ENCODE measurements at regions not wholly inside any gene's neighbourhood (a gene's known extent, or its start where the extent isn't known, plus 50 kb on each side); places are given as distances from the start of the nearest gene placed in this dataset.
"Not testable (repeated sequence)": the region's sequence is repeated elsewhere in the genome, so short reads cannot be mapped to it uniquely, and the experiment has no call there.

DNA sequence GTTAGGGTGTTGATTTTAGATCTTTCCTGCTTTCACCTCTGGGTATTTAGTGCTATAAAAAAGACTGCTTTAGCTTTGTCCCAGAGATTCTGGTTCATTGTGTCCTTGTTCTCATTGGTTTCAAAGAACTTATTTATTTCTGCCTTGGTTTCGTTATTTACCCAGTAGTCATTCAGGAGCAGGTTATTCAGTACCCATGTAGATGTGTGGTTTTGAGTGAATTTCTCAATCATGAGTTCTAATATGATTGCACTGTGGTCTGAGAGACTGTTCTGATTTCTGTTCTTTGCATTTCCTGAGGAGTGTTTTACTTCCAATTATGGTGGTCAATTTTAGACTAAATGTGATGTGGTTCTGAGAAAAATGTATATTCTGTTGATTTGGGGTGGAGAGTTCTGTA, 167.1 kb upstream of the KYNU start:
- no peak overlapping the region for H3K4me3 ChIP-seq (ENCODE audit: low read depth in 2 of 2, low read length in 2 of 2)
- H3K4me1 ChIP-seq (ENCODE audit: control insufficient read depth, insufficient read depth, low read length) = no peaks in the 10 kb centered on the region
- H3K27me3 ChIP-seq (ENCODE audit: control insufficient read depth, insufficient read depth, low read length) = no peaks in the 10 kb centered on the region
- CTCF ChIA-PET = no interaction called here
- no peaks in the 10 kb centered on the region for H3K9me3 ChIP-seq (ENCODE audit: control insufficient read depth, insufficient read depth, low read depth, low read length)
- ATAC-seq = no peak
- BruUV-seq (replicated peaks) = no TSS peak
- TF ChIP-seq, protein P1, sequence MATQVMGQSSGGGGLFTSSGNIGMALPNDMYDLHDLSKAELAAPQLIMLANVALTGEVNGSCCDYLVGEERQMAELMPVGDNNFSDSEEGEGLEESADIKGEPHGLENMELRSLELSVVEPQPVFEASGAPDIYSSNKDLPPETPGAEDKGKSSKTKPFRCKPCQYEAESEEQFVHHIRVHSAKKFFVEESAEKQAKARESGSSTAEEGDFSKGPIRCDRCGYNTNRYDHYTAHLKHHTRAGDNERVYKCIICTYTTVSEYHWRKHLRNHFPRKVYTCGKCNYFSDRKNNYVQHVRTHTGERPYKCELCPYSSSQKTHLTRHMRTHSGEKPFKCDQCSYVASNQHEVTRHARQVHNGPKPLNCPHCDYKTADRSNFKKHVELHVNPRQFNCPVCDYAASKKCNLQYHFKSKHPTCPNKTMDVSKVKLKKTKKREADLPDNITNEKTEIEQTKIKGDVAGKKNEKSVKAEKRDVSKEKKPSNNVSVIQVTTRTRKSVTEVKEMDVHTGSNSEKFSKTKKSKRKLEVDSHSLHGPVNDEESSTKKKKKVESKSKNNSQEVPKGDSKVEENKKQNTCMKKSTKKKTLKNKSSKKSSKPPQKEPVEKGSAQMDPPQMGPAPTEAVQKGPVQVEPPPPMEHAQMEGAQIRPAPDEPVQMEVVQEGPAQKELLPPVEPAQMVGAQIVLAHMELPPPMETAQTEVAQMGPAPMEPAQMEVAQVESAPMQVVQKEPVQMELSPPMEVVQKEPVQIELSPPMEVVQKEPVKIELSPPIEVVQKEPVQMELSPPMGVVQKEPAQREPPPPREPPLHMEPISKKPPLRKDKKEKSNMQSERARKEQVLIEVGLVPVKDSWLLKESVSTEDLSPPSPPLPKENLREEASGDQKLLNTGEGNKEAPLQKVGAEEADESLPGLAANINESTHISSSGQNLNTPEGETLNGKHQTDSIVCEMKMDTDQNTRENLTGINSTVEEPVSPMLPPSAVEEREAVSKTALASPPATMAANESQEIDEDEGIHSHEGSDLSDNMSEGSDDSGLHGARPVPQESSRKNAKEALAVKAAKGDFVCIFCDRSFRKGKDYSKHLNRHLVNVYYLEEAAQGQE (IDR thresholded peaks at IDR 0.05; ENCODE audit: insufficient read depth in 1 of 2, low read depth in 2 of 2, low read length in 1 of 2) = no peak
- TF ChIP-seq, protein P2, sequence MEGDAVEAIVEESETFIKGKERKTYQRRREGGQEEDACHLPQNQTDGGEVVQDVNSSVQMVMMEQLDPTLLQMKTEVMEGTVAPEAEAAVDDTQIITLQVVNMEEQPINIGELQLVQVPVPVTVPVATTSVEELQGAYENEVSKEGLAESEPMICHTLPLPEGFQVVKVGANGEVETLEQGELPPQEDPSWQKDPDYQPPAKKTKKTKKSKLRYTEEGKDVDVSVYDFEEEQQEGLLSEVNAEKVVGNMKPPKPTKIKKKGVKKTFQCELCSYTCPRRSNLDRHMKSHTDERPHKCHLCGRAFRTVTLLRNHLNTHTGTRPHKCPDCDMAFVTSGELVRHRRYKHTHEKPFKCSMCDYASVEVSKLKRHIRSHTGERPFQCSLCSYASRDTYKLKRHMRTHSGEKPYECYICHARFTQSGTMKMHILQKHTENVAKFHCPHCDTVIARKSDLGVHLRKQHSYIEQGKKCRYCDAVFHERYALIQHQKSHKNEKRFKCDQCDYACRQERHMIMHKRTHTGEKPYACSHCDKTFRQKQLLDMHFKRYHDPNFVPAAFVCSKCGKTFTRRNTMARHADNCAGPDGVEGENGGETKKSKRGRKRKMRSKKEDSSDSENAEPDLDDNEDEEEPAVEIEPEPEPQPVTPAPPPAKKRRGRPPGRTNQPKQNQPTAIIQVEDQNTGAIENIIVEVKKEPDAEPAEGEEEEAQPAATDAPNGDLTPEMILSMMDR (IDR thresholded peaks at IDR 0.05) = no peak
- no peak for TF ChIP-seq TCF7L2 (IDR thresholded peaks at IDR 0.05; ENCODE audit: low read depth, low read length)
- TF ChIP-seq POLR2AphosphoS5 (IDR thresholded peaks at IDR 0.05; ENCODE audit: low read depth, low read length) = no peak
- no peak for TF ChIP-seq SIN3A (IDR thresholded peaks at IDR 0.05; ENCODE audit: borderline replicate concordance, insufficient read depth, low read depth, low read length)
- in situ Hi-C loops (cut with HindIII; ENCODE audit: low pct_unique_long_range_greater_than_20kb, low sequenced_read_pairs) (no loop called here), intact Hi-C loops (cut with micrococcal nuclease; ENCODE audit: unreplicated experiment) (no loop called here)
- no peak overlapping the region for H3K27ac ChIP-seq (ENCODE audit: low read length)
- no peaks in the 10 kb centered on the region for H3K36me3 ChIP-seq (ENCODE audit: control insufficient read depth, insufficient read depth, low read length)
- POLR2A ChIA-PET = no interaction called here
- no peak for DNase-seq (ENCODE audit: low read depth, low spot score)

DNA sequence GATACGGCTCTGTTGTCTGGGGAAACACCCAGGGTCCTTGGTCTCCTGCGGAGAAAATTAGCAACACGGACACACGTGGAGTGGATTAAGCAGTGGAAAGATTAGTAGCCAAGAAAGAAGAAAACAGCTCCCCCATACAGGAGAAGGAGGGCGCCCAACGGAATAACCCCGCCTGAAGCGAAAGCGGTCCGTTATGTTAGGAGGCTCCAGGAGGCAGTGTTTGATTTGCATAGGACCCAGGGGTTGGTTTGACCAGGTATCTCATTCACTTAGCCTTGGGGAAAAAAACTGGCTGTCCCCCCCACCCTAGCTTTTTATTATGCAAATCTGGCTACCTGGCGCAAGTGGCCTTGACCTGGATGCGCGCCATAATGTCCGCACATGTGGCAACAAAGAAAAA, 170.1 kb upstream of the KYNU start:
- no peak overlapping the region for H3K4me3 ChIP-seq (ENCODE audit: low read depth in 2 of 2, low read length in 2 of 2)
- no peak for TF ChIP-seq POLR2AphosphoS5 (IDR thresholded peaks at IDR 0.05; ENCODE audit: low read depth, low read length)
- TF ChIP-seq TCF7L2 (IDR thresholded peaks at IDR 0.05; ENCODE audit: low read depth, low read length) = no peak
- TF ChIP-seq, protein P2 (IDR thresholded peaks at IDR 0.05) = no peak
- TF ChIP-seq SIN3A (IDR thresholded peaks at IDR 0.05; ENCODE audit: borderline replicate concordance, insufficient read depth, low read depth, low read length) = no peak
- TF ChIP-seq, protein P1 (IDR thresholded peaks at IDR 0.05; ENCODE audit: insufficient read depth in 1 of 2, low read depth in 2 of 2, low read length in 1 of 2) = no peak
- H3K27me3 ChIP-seq (ENCODE audit: control insufficient read depth, insufficient read depth, low read length) = no peaks in the 10 kb centered on the region
- no peaks in the 10 kb centered on the region for H3K36me3 ChIP-seq (ENCODE audit: control insufficient read depth, insufficient read depth, low read length)
- no peak overlapping the region for H3K27ac ChIP-seq (ENCODE audit: low read length)
- DNase-seq (ENCODE audit: low read depth, low spot score) = no peak
- ATAC-seq = no peak
- H3K9me3 ChIP-seq (ENCODE audit: control insufficient read depth, insufficient read depth, low read depth, low read length) = no peaks in the 10 kb centered on the region
- ChIA-PET POLR2A (no interaction called here), CTCF (no interaction called here)
- intact Hi-C loops (cut with micrococcal nuclease; ENCODE audit: unreplicated experiment) = no loop called here
- no peaks in the 10 kb centered on the region for H3K4me1 ChIP-seq (ENCODE audit: control insufficient read depth, insufficient read depth, low read length)
- in situ Hi-C loops (cut with HindIII; ENCODE audit: low pct_unique_long_range_greater_than_20kb, low sequenced_read_pairs) = no loop called here
- BruUV-seq (replicated peaks) = no TSS peak

DNA sequence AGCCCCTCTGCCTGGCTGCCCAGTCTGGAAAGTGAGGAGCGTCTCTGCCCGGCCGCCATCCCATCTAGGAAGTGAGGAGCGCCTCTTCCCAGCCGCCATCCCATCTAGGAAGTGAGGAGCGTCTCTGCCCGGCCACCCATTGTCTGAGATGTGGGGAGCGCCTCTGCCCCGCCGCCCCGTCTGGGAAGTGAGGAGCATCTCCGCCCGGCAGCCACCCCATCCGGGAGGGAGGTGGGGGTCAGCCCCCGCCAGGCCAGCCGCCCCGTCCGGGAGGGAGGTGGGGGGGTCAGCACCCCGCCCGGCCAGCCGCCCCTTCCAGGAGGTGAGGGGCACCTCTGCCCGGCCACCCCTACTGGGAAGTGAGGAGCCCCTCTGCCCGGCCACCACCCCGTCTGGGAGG, 175.1 kb upstream of the KYNU start:
- in situ Hi-C loops (cut with HindIII; ENCODE audit: low pct_unique_long_range_greater_than_20kb, low sequenced_read_pairs); BruUV-seq (replicated peaks); POLR2A ChIA-PET; H3K9me3 ChIP-seq (ENCODE audit: control insufficient read depth, insufficient read depth, low read depth, low read length); H3K36me3 ChIP-seq (ENCODE audit: control insufficient read depth, insufficient read depth, low read length); ATAC-seq; H3K4me1 ChIP-seq (ENCODE audit: control insufficient read depth, insufficient read depth, low read length); H3K4me3 ChIP-seq (ENCODE audit: low read depth in 2 of 2, low read length in 2 of 2); H3K27me3 ChIP-seq (ENCODE audit: control insufficient read depth, insufficient read depth, low read length); DNase-seq (ENCODE audit: low read depth, low spot score); CTCF ChIA-PET; intact Hi-C loops (cut with micrococcal nuclease; ENCODE audit: unreplicated experiment); H3K27ac ChIP-seq (ENCODE audit: low read length): not testable (repeated sequence)
